ENCODE measurements at regions not wholly inside any gene's neighbourhood (a gene's known extent, or its start where the extent isn't known, plus 50 kb on each side); places are given as distances from the start of the nearest gene placed in this dataset.

GRCh38 chr12:126354633-126355032 lies 1289.4 kb downstream of the AACS start:
- no peak for DNase-seq
- H3K27ac ChIP-seq: no peak overlapping the region
- no peaks in the 10 kb centered on the region for H3K36me3 ChIP-seq
- no peaks in the 10 kb centered on the region for H3K27me3 ChIP-seq
- TF ChIP-seq, protein P1, sequence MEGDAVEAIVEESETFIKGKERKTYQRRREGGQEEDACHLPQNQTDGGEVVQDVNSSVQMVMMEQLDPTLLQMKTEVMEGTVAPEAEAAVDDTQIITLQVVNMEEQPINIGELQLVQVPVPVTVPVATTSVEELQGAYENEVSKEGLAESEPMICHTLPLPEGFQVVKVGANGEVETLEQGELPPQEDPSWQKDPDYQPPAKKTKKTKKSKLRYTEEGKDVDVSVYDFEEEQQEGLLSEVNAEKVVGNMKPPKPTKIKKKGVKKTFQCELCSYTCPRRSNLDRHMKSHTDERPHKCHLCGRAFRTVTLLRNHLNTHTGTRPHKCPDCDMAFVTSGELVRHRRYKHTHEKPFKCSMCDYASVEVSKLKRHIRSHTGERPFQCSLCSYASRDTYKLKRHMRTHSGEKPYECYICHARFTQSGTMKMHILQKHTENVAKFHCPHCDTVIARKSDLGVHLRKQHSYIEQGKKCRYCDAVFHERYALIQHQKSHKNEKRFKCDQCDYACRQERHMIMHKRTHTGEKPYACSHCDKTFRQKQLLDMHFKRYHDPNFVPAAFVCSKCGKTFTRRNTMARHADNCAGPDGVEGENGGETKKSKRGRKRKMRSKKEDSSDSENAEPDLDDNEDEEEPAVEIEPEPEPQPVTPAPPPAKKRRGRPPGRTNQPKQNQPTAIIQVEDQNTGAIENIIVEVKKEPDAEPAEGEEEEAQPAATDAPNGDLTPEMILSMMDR (IDR thresholded peaks at IDR 0.05): no peak
- no peak for TF ChIP-seq POLR2A (IDR thresholded peaks at IDR 0.05)
- H3K4me1 ChIP-seq: no peaks in the 10 kb centered on the region
- H3K9me3 ChIP-seq: no peaks in the 10 kb centered on the region
- no peak overlapping the region for H3K4me3 ChIP-seq

- no peak for TF ChIP-seq POLR2A (IDR thresholded peaks at IDR 0.05)
- TF ChIP-seq, protein P1 (IDR thresholded peaks at IDR 0.05): no peak
- no peaks in the 10 kb centered on the region for H3K36me3 ChIP-seq
- no peak overlapping the region for H3K4me3 ChIP-seq
- no peaks in the 10 kb centered on the region for H3K27me3 ChIP-seq
- DNase-seq: no peak
- no peaks in the 10 kb centered on the region for H3K9me3 ChIP-seq
- no peak overlapping the region for H3K27ac ChIP-seq
- no peaks in the 10 kb centered on the region for H3K4me1 ChIP-seq
Measured at GRCh38 chr12:126355346-126355745, 1290.1 kb downstream of the AACS start.

- Histone ChIP-seq H3K27me3 (no peaks in the 10 kb centered on the region), H3K9me3 (no peaks in the 10 kb centered on the region), H3K4me1 (no peaks in the 10 kb centered on the region), H3K4me3 (no peak overlapping the region), H3K36me3 (no peaks in the 10 kb centered on the region), H3K27ac (no peak overlapping the region)
- no peak for TF ChIP-seq POLR2A (IDR thresholded peaks at IDR 0.05)
- TF ChIP-seq, protein P1 (IDR thresholded peaks at IDR 0.05): no peak
- DNase-seq: no peak
Measured at GRCh38 chr12:126358806-126359205, 1293.6 kb downstream of the AACS start.

DNA sequence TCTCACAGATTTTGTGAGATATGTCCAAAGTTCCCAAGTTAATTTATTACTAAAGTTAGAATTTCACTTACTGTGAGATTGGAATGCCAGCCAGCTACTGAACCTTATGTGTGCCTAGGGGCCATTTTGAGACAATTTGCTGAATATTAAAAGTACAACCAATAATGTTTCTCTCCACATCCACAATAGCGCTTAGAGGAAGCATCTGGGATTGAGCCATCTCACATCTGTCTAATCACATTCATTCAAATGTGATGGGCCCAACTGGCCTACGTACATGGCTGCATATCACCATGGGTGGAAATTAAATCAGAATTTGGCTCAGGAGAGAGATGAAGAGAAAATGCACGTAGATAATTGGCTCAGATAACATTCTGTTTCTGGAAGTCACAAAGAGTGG lies 1294.0 kb downstream of the AACS start:
- H3K27ac ChIP-seq: no peak overlapping the region

DNA sequence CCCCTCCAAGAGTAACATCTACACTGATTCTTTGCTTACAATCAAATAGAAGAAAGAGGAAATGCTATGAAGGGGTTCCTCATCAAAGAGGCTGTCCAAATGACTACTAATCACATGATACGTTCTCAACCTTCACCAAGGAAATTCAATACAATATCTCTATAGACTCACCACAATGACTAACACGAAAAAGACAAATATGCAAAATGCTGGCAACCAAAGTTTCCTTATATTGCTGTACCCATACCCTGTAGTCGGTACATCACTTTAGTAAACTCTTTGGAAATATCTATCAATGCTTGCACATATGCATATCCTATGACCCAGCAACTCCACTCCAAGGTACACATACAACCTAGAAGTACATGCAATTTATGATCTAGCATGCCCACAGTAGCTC lies 1296.6 kb downstream of the AACS start:
- Histone ChIP-seq H3K9me3 (no peaks in the 10 kb centered on the region), H3K27ac (no peak overlapping the region), H3K36me3 (no peaks in the 10 kb centered on the region), H3K4me3 (no peak overlapping the region), H3K4me1 (no peaks in the 10 kb centered on the region), H3K27me3 (no peaks in the 10 kb centered on the region)
- DNase-seq: no peak
- no peak for TF ChIP-seq POLR2A (IDR thresholded peaks at IDR 0.05)
- TF ChIP-seq, protein P1 (IDR thresholded peaks at IDR 0.05): no peak

More for the DNA sequence above, 1294.0 kb downstream of the AACS start:
- Histone ChIP-seq H3K4me1 (no peaks in the 10 kb centered on the region), H3K4me3 (no peak overlapping the region), H3K36me3 (no peaks in the 10 kb centered on the region), H3K9me3 (no peaks in the 10 kb centered on the region), H3K27me3 (no peaks in the 10 kb centered on the region)
- TF ChIP-seq, protein P1 (IDR thresholded peaks at IDR 0.05): no peak
- no peak for TF ChIP-seq POLR2A (IDR thresholded peaks at IDR 0.05)
- no peak for DNase-seq

- Histone ChIP-seq H3K36me3 (no peaks in the 10 kb centered on the region), H3K9me3 (no peaks in the 10 kb centered on the region), H3K4me3 (no peak overlapping the region), H3K4me1 (no peaks in the 10 kb centered on the region), H3K27ac (no peak overlapping the region), H3K27me3 (no peaks in the 10 kb centered on the region)
- DNase-seq: no peak
- TF ChIP-seq, protein P1 (IDR thresholded peaks at IDR 0.05): no peak
- no peak for TF ChIP-seq POLR2A (IDR thresholded peaks at IDR 0.05)
Measured at GRCh38 chr12:126362493-126362892, 1297.3 kb downstream of the AACS start.
